IPS-18a (cell line): ENCODE measurements at regions not wholly inside any gene's neighbourhood (a gene's known extent, or its start where the extent isn't known, plus 50 kb on each side); places are given as distances from the start of the nearest gene placed in this dataset.
"Not testable (repeated sequence)": the region's sequence is repeated elsewhere in the genome, so short reads cannot be mapped to it uniquely, and the experiment has no call there.

Source experiments
- H3K27ac ChIP-seq: one replicate; pipeline ENCODE4 v1.5.1; 2013; ENCODE audit warnings: low read length
- H3K27me3 ChIP-seq: one replicate; pipeline ENCODE4 v1.6.1; 2013; ENCODE audit warnings: mild to moderate bottlenecking, low read length; ENCODE audit not compliant: control insufficient read depth, insufficient read depth
- H3K36me3 ChIP-seq: one replicate; pipeline ENCODE4 v1.6.1; 2013; ENCODE audit warnings: low read depth, low read length; ENCODE audit not compliant: control insufficient read depth
- H3K4me1 ChIP-seq: one replicate; pipeline ENCODE4 v1.6.1; 2013; ENCODE audit warnings: low read depth, low read length; ENCODE audit not compliant: control insufficient read depth
- H3K4me3 ChIP-seq: one replicate; pipeline ENCODE4 v1.5.1; 2013; ENCODE audit warnings: low read length
- H3K9ac ChIP-seq: one replicate; pipeline ENCODE4 v1.6.1; 2013; ENCODE audit warnings: mild to moderate bottlenecking, low read length, moderate library complexity
- H3K9me3 ChIP-seq: one replicate; pipeline ENCODE4 v1.6.1; 2013; ENCODE audit warnings: low read depth, low read length; ENCODE audit not compliant: control insufficient read depth

- Histone ChIP-seq H3K9ac (no peak overlapping the region), H3K36me3 (no peaks in the 10 kb centered on the region), H3K9me3 (no peaks in the 10 kb centered on the region), H3K4me1 (no peaks in the 10 kb centered on the region), H3K4me3 (no peak overlapping the region), H3K27ac (no peak overlapping the region), H3K27me3 (no peaks in the 10 kb centered on the region)
Observed at GRCh38 chr10:121362026-121362425, 236.2 kb downstream of the FGFR2 start.

GRCh38 chr10:121365566-121365965 is 232.7 kb downstream of the FGFR2 start:
- no peaks in the 10 kb centered on the region for H3K36me3 ChIP-seq
- H3K9ac ChIP-seq, result no peak overlapping the region
- H3K9me3 ChIP-seq, result no peaks in the 10 kb centered on the region
- H3K27ac ChIP-seq, result no peak overlapping the region
- H3K4me3 ChIP-seq, result no peak overlapping the region
- no peaks in the 10 kb centered on the region for H3K4me1 ChIP-seq
- no peaks in the 10 kb centered on the region for H3K27me3 ChIP-seq

GRCh38 chr10:121368347-121369025 is 229.8 kb downstream of the FGFR2 start:
- no peak overlapping the region for H3K27ac ChIP-seq
- no peak overlapping the region for H3K9ac ChIP-seq
- H3K4me3 ChIP-seq, result no peak overlapping the region

GRCh38 chr10:121369616-121370015 is 228.6 kb downstream of the FGFR2 start:
- Histone ChIP-seq H3K4me3 (no peak overlapping the region), H3K9me3 (no peaks in the 10 kb centered on the region), H3K27ac (no peak overlapping the region), H3K27me3 (no peaks in the 10 kb centered on the region), H3K9ac (no peak overlapping the region), H3K36me3 (no peaks in the 10 kb centered on the region), H3K4me1 (no peaks in the 10 kb centered on the region)

More at GRCh38 chr10:121368347-121369025, 229.8 kb downstream of the FGFR2 start:
- Histone ChIP-seq H3K36me3 (no peaks in the 10 kb centered on the region), H3K4me1 (no peaks in the 10 kb centered on the region), H3K9me3 (no peaks in the 10 kb centered on the region), H3K27me3 (no peaks in the 10 kb centered on the region)

GRCh38 chr10:121371836-121372235 is 226.4 kb downstream of the FGFR2 start:
- H3K27me3 ChIP-seq, result no peaks in the 10 kb centered on the region
- no peaks in the 10 kb centered on the region for H3K9me3 ChIP-seq
- no peak overlapping the region for H3K9ac ChIP-seq

GRCh38 chr10:121373411-121373810 is 224.8 kb downstream of the FGFR2 start:
- H3K27me3 ChIP-seq, result no peaks in the 10 kb centered on the region
- H3K9ac ChIP-seq, result no peak overlapping the region
- H3K4me3 ChIP-seq, result no peak overlapping the region
- H3K9me3 ChIP-seq, result no peaks in the 10 kb centered on the region
- H3K36me3 ChIP-seq, result no peaks in the 10 kb centered on the region
- H3K27ac ChIP-seq, result no peak overlapping the region
- H3K4me1 ChIP-seq, result no peaks in the 10 kb centered on the region

More at GRCh38 chr10:121371836-121372235, 226.4 kb downstream of the FGFR2 start:
- Histone ChIP-seq H3K36me3 (no peaks in the 10 kb centered on the region), H3K4me1 (no peaks in the 10 kb centered on the region), H3K4me3 (no peak overlapping the region), H3K27ac (no peak overlapping the region)

- H3K27me3 ChIP-seq, result no peaks in the 10 kb centered on the region
- no peaks in the 10 kb centered on the region for H3K4me1 ChIP-seq
- H3K27ac ChIP-seq, result no peak overlapping the region
- H3K9me3 ChIP-seq, result no peaks in the 10 kb centered on the region
- no peaks in the 10 kb centered on the region for H3K36me3 ChIP-seq
- H3K9ac ChIP-seq, result no peak overlapping the region
- H3K4me3 ChIP-seq, result no peak overlapping the region
Observed at GRCh38 chr10:121374121-121374520, 224.1 kb downstream of the FGFR2 start.

GRCh38 chr10:121375172-121375571 is 223.1 kb downstream of the FGFR2 start:
- Histone ChIP-seq H3K36me3 (no peaks in the 10 kb centered on the region), H3K4me3 (no peak overlapping the region), H3K9ac (no peak overlapping the region), H3K9me3 (no peaks in the 10 kb centered on the region), H3K27me3 (no peaks in the 10 kb centered on the region), H3K4me1 (no peaks in the 10 kb centered on the region), H3K27ac (no peak overlapping the region)

GRCh38 chr10:121378251-121378801 is 219.9 kb downstream of the FGFR2 start:
- Histone ChIP-seq H3K27ac (no peak overlapping the region), H3K4me1 (no peaks in the 10 kb centered on the region), H3K4me3 (no peak overlapping the region), H3K36me3 (no peaks in the 10 kb centered on the region), H3K9ac (no peak overlapping the region), H3K27me3 (no peaks in the 10 kb centered on the region), H3K9me3 (no peaks in the 10 kb centered on the region)

- Histone ChIP-seq H3K27me3 (no peaks in the 10 kb centered on the region), H3K36me3 (no peaks in the 10 kb centered on the region), H3K9me3 (no peaks in the 10 kb centered on the region), H3K27ac (no peak overlapping the region), H3K9ac (no peak overlapping the region), H3K4me1 (no peaks in the 10 kb centered on the region), H3K4me3 (no peak overlapping the region)
Observed at GRCh38 chr10:121379013-121379412, 219.2 kb downstream of the FGFR2 start.

- no peak overlapping the region for H3K27ac ChIP-seq
- no peaks in the 10 kb centered on the region for H3K36me3 ChIP-seq
- H3K27me3 ChIP-seq, result no peaks in the 10 kb centered on the region
- no peak overlapping the region for H3K9ac ChIP-seq
- no peak overlapping the region for H3K4me3 ChIP-seq
- H3K9me3 ChIP-seq, result no peaks in the 10 kb centered on the region
- H3K4me1 ChIP-seq, result no peaks in the 10 kb centered on the region
Observed at GRCh38 chr10:121380211-121380610, 218.0 kb downstream of the FGFR2 start.

- not testable (repeated sequence) for H3K9ac ChIP-seq, H3K27me3 ChIP-seq, H3K4me1 ChIP-seq, H3K27ac ChIP-seq, H3K4me3 ChIP-seq, H3K9me3 ChIP-seq, H3K36me3 ChIP-seq
Observed at GRCh38 chr10:121382029-121382520, 216.2 kb downstream of the FGFR2 start.
